ENCODE measurements at regions not wholly inside any gene's neighbourhood (a gene's known extent, or its start where the extent isn't known, plus 50 kb on each side); places are given as distances from the start of the nearest gene placed in this dataset.

DNA sequence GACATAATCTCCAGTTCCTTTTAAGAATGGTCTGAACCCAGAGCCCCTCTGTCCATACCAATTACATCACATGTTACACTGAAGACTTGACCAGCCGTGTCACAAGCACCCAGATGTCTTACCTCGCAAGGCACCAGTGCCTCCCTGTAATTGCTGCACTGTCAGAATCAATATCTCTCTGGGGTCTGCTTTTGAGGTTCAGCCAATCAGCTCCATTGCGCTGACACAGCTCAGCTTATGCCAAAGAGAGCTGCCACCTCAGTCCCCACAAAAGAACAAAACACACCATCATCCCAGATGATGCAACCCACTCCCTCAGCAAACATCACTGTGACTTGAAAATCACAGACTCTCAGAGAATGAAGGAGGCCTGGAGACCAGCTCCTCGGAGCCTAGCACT, 82.5 kb upstream of the SORBS2 start:
- TF ChIP-seq ZNF232 (CRISPR knock-in tag; IDR thresholded peaks at IDR 0.05) = no peak
- TF ChIP-seq, protein P1, sequence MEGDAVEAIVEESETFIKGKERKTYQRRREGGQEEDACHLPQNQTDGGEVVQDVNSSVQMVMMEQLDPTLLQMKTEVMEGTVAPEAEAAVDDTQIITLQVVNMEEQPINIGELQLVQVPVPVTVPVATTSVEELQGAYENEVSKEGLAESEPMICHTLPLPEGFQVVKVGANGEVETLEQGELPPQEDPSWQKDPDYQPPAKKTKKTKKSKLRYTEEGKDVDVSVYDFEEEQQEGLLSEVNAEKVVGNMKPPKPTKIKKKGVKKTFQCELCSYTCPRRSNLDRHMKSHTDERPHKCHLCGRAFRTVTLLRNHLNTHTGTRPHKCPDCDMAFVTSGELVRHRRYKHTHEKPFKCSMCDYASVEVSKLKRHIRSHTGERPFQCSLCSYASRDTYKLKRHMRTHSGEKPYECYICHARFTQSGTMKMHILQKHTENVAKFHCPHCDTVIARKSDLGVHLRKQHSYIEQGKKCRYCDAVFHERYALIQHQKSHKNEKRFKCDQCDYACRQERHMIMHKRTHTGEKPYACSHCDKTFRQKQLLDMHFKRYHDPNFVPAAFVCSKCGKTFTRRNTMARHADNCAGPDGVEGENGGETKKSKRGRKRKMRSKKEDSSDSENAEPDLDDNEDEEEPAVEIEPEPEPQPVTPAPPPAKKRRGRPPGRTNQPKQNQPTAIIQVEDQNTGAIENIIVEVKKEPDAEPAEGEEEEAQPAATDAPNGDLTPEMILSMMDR (IDR thresholded peaks at IDR 0.05) = no peak
- TF ChIP-seq ZNF138 (CRISPR knock-in tag; conservative IDR thresholded peaks at IDR 0.05) = no peak
- TF ChIP-seq HMGXB4 (CRISPR knock-in tag; IDR thresholded peaks at IDR 0.05) = no peak
- no peak for TF ChIP-seq NR2C2 (CRISPR knock-in tag; IDR thresholded peaks at IDR 0.05)
- TF ChIP-seq, protein P2, sequence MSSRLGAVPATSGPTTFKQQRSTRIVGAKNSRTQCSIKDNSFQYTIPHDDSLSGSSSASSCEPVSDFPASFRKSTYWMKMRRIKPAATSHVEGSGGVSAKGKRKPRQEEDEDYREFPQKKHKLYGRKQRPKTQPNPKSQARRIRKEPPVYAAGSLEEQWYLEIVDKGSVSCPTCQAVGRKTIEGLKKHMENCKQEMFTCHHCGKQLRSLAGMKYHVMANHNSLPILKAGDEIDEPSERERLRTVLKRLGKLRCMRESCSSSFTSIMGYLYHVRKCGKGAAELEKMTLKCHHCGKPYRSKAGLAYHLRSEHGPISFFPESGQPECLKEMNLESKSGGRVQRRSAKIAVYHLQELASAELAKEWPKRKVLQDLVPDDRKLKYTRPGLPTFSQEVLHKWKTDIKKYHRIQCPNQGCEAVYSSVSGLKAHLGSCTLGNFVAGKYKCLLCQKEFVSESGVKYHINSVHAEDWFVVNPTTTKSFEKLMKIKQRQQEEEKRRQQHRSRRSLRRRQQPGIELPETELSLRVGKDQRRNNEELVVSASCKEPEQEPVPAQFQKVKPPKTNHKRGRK (CRISPR knock-in tag; IDR thresholded peaks at IDR 0.05; ENCODE audit: borderline replicate concordance) = no peak
- no peak for TF ChIP-seq PRDM15 (CRISPR knock-in tag; IDR thresholded peaks at IDR 0.05)
- TF ChIP-seq MAX (CRISPR knock-in tag; IDR thresholded peaks at IDR 0.05) = no peak
- TF ChIP-seq JUN (CRISPR knock-in tag; IDR thresholded peaks at IDR 0.05) = no peak
- no peak for TF ChIP-seq USF1 (CRISPR knock-in tag; IDR thresholded peaks at IDR 0.05)
